ENCODE measurements at regions not wholly inside any gene's neighbourhood (a gene's known extent, or its start where the extent isn't known, plus 50 kb on each side); places are given as distances from the start of the nearest gene placed in this dataset.

- no peak overlapping the region for H2BK12ac ChIP-seq (ENCODE audit: insufficient read length, low read depth, low read length)
- no peak overlapping the region for H3K23ac ChIP-seq (ENCODE audit: insufficient read length, low read depth, low read length)
- H3K18ac ChIP-seq (ENCODE audit: insufficient read length, low read depth, low read length) = no peak overlapping the region
- H4K91ac ChIP-seq (ENCODE audit: insufficient read length, low read depth, low read length) = no peak overlapping the region
- H2BK120ac ChIP-seq (ENCODE audit: low read depth, low read length, poor library complexity, severe bottlenecking) = no peak overlapping the region
- no peaks in the 10 kb centered on the region for H3K4me1 ChIP-seq (ENCODE audit: insufficient read depth, low read length)
- H2AK5ac ChIP-seq (ENCODE audit: insufficient read length, low read length) = no peak overlapping the region
- no peak overlapping the region for H2BK20ac ChIP-seq (ENCODE audit: low read depth, low read length, poor library complexity, severe bottlenecking)
- H4K20me1 ChIP-seq (ENCODE audit: control insufficient read depth, insufficient read depth, insufficient read length) = no peaks in the 10 kb centered on the region
- H3K23me2 ChIP-seq (ENCODE audit: insufficient read length, low read depth, low read length, poor library complexity, severe bottlenecking) = no peaks in the 10 kb centered on the region
- TF ChIP-seq CTCF (conservative IDR thresholded peaks at IDR 0.05) = no peak
- no peak overlapping the region for H3K4me2 ChIP-seq (ENCODE audit: insufficient read depth, insufficient read length, low read length)
- no peak overlapping the region for H4K8ac ChIP-seq (replicated peaks; ENCODE audit: insufficient read length, low read depth, low read length)
- H3K9me3 ChIP-seq (ENCODE audit: control insufficient read depth, low read depth, low read length) = no peaks in the 10 kb centered on the region
- H3K14ac ChIP-seq (ENCODE audit: insufficient read depth, low read length) = no peak overlapping the region
- Mint-ChIP-seq H3K4me3 (no peak overlapping the region), H3K4me1 (peaks cover 2 to 5% of the 10 kb centered on the region in 2 experiments; a peak in 3 of 4 replicates), H3K27ac (no peak overlapping the region), H3K36me3 (ENCODE audit: insufficient read depth in 1 of 3, low read depth in 3 of 3) (no peaks in the 10 kb centered on the region), H3K27me3 (ENCODE audit: low read depth) (no peaks in the 10 kb centered on the region), H3K9me3 (no peaks in the 10 kb centered on the region)
- no peak overlapping the region for H3K9ac ChIP-seq (ENCODE audit: extremely low read depth, insufficient read length, low read length)
- no peak overlapping the region for H3K56ac ChIP-seq (ENCODE audit: insufficient read length, low read depth, low read length)
- no peaks in the 10 kb centered on the region for H3K79me2 ChIP-seq (ENCODE audit: insufficient read depth, low read length)
- no peaks in the 10 kb centered on the region for H3K27me3 ChIP-seq (ENCODE audit: insufficient read depth, low read length)
- no peak overlapping the region for H2AFZ ChIP-seq (ENCODE audit: low read length)
- no peaks in the 10 kb centered on the region for H3K79me1 ChIP-seq (ENCODE audit: insufficient read depth, low read depth, low read length, poor library complexity, severe bottlenecking)
- no peak overlapping the region for H2BK5ac ChIP-seq (ENCODE audit: insufficient read length, low read length)
- H3T11ph ChIP-seq (ENCODE audit: low read length) = no peak overlapping the region
- no peak overlapping the region for H3K4ac ChIP-seq (ENCODE audit: low read depth, low read length)
- H2BK15ac ChIP-seq (ENCODE audit: low read depth, low read length) = no peak overlapping the region
- H4K5ac ChIP-seq (ENCODE audit: insufficient read length, low read depth, low read length) = no peak overlapping the region
- no peak for DNase-seq
- WGBS (ENCODE audit: extremely low coverage, insufficient read length, low lambda C conversion rate) = 100% methylated on average over 1 of the region's 7 CpGs
- H3K27ac ChIP-seq (ENCODE audit: insufficient read length, low read depth, low read length) = no peak overlapping the region
Observed at GRCh38 chr5:107286447-107287098, 384.2 kb downstream of the EFNA5 start.
